A673 (cell line): ENCODE measurements at regions not wholly inside any gene's neighbourhood (a gene's known extent, or its start where the extent isn't known, plus 50 kb on each side); places are given as distances from the start of the nearest gene placed in this dataset.

Experiments
- BruUV-seq: library from RNA; stranded (reverse); fragments of 400-500 nt; replicated peaks from 2 replicates; lab custom pipeline; 2021; lab: Mats Ljungman, UMichigan
- CTCF ChIA-PET: fragments of 300-600 bp; sonication (Branson Sonifier 250); formaldehyde crosslinking; loops from one replicate; lab custom pipeline; 2022; ENCODE audit warnings: antibody characterized with exemption; lab: Charles Lee
- POLR2A ChIA-PET: fragments of 300-600 bp; sonication (Branson Sonifier 250); formaldehyde crosslinking; loops from one replicate; lab custom pipeline; 2022; ENCODE audit warnings: antibody characterized with exemption; ENCODE audit not compliant: low non-redundant PET; lab: Charles Lee
- DNase-seq: peaks from one replicate; pipeline ENCODE4 v3.0.0-alpha.2; 2015; ENCODE audit warnings: low spot score
- H3K27ac ChIP-seq: fragments of 200-600 bp; sonication (generic); 2 replicates; pipeline ENCODE4 v1.5.1; 2016; ENCODE audit warnings: mixed run types, low read depth, mild to moderate bottlenecking, mixed read lengths, antibody characterized with exemption, low read length; ENCODE audit not compliant: poor library complexity, severe bottlenecking
- H3K27me3 ChIP-seq: fragments of 200-600 bp; sonication (generic); replicated peaks from 2 replicates; pipeline ENCODE4 v1.6.1; 2017; ENCODE audit warnings: mixed run types, low read depth, mild to moderate bottlenecking, mixed read lengths, antibody characterized with exemption, low read length; ENCODE audit not compliant: insufficient read depth, poor library complexity
- H3K36me3 ChIP-seq: fragments of 200-600 bp; sonication (generic); 2 replicates; pipeline ENCODE4 v1.6.1; 2016; ENCODE audit warnings: mixed run types, mild to moderate bottlenecking, mixed read lengths, antibody characterized with exemption, low read length; ENCODE audit not compliant: insufficient read depth, poor library complexity, severe bottlenecking
- H3K4me1 ChIP-seq: fragments of 200-600 bp; sonication (generic); 2 replicates; pipeline ENCODE4 v1.6.1; 2017; ENCODE audit warnings: mixed run types, mild to moderate bottlenecking, mixed read lengths, antibody characterized with exemption, low read length; ENCODE audit not compliant: insufficient read depth, poor library complexity, severe bottlenecking
- H3K4me3 ChIP-seq: fragments of 200-600 bp; sonication (generic); 2 replicates; pipeline ENCODE4 v1.5.1; 2016; ENCODE audit warnings: low read depth, mixed run types, mild to moderate bottlenecking, mixed read lengths, low read length; ENCODE audit not compliant: poor library complexity, severe bottlenecking
- H3K9me3 ChIP-seq: fragments of 200-600 bp; sonication (generic); 2 replicates; pipeline ENCODE4 v1.6.1; 2016; ENCODE audit warnings: mixed run types, low read depth, mild to moderate bottlenecking, mixed read lengths, antibody characterized with exemption, low read length; ENCODE audit not compliant: poor library complexity, severe bottlenecking
- EZH2 ChIP-seq: fragments of 200-600 bp; sonication (generic); IDR thresholded peaks from 2 replicates; pipeline ENCODE4 v1.6.1; 2017; ENCODE audit warnings: borderline replicate concordance, low read depth, mild to moderate bottlenecking, mixed read lengths, antibody characterized with exemption, low read length; ENCODE audit not compliant: poor library complexity, severe bottlenecking
- intact Hi-C: fragments of 100-400 bp; cut with micrococcal nuclease; formaldehyde crosslinking; loops from one replicate; pipeline ENCODE4 v1.10.0; 2022; ENCODE audit not compliant: unreplicated experiment
- TF ChIP-seq, protein P1 (sequence below): fragments of 300-800, 200-600 bp; sonication (generic); conservative IDR thresholded peaks from 2 replicates; pipeline ENCODE4 v1.5.1; 2017; ENCODE audit warnings: low read depth, mild to moderate bottlenecking, antibody characterized with exemption, low read length, moderate library complexity, mixed read lengths

DNA sequence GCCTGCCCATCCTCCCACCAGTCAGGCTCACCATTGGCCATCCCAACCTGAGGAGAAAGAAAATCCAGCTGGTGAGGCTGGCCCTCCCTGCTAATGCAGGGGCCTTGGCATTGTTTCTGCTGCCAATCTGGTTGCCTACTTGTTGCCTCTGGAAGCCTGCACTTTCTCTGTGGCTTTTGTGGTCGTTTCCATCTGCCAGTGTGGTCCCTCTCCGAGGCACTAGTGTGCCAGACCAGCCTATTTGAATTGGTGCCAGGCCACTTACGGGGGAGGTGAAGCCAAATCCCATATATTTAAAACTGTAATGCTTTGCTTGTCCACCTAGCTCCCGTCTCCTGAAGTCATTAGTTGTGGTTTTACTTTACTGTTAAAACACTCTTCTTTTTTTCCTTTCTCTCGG lies 213.4 kb upstream of the ADAMTSL1 start:
- POLR2A ChIA-PET = no interaction called here
- Histone ChIP-seq H3K27me3 (no peaks in the 10 kb centered on the region), H3K9me3 (no peaks in the 10 kb centered on the region), H3K27ac (no peak overlapping the region), H3K4me3 (no peak overlapping the region), H3K4me1 (no peaks in the 10 kb centered on the region), H3K36me3 (no peaks in the 10 kb centered on the region)
- TF ChIP-seq, protein P1, sequence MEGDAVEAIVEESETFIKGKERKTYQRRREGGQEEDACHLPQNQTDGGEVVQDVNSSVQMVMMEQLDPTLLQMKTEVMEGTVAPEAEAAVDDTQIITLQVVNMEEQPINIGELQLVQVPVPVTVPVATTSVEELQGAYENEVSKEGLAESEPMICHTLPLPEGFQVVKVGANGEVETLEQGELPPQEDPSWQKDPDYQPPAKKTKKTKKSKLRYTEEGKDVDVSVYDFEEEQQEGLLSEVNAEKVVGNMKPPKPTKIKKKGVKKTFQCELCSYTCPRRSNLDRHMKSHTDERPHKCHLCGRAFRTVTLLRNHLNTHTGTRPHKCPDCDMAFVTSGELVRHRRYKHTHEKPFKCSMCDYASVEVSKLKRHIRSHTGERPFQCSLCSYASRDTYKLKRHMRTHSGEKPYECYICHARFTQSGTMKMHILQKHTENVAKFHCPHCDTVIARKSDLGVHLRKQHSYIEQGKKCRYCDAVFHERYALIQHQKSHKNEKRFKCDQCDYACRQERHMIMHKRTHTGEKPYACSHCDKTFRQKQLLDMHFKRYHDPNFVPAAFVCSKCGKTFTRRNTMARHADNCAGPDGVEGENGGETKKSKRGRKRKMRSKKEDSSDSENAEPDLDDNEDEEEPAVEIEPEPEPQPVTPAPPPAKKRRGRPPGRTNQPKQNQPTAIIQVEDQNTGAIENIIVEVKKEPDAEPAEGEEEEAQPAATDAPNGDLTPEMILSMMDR = no peak
- TF ChIP-seq EZH2 = no peak
- no peak for DNase-seq
- BruUV-seq = no TSS peak
- CTCF ChIA-PET = no interaction called here
- intact Hi-C loops = no loop called here

DNA sequence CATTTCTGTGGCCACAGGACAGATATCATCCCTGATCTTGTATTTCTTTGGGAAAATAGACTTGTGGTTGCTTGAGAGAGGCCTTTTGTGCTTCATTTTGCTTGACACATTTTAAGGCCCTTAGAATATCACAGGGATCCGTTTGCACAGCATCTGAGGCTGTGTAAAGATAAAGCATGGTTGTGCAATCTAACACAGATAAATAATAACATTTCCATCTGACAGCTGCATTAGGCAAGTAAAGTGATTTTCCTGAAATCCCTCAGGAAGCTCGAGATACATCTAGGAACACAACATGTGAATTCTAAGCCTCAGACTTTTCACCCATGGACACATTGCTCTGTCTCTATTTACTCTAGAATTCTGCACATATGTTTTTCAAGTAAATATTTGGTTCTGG lies 212.8 kb upstream of the ADAMTSL1 start:
- H3K4me3 ChIP-seq = no peak overlapping the region
- H3K36me3 ChIP-seq = no peaks in the 10 kb centered on the region
- no peak overlapping the region for H3K27ac ChIP-seq
- TF ChIP-seq EZH2 = no peak
- H3K27me3 ChIP-seq = no peaks in the 10 kb centered on the region
- no peaks in the 10 kb centered on the region for H3K9me3 ChIP-seq
- POLR2A ChIA-PET = no interaction called here
- BruUV-seq = no TSS peak
- no peaks in the 10 kb centered on the region for H3K4me1 ChIP-seq
- CTCF ChIA-PET = no interaction called here
- DNase-seq = no peak
- intact Hi-C loops = no loop called here

DNA sequence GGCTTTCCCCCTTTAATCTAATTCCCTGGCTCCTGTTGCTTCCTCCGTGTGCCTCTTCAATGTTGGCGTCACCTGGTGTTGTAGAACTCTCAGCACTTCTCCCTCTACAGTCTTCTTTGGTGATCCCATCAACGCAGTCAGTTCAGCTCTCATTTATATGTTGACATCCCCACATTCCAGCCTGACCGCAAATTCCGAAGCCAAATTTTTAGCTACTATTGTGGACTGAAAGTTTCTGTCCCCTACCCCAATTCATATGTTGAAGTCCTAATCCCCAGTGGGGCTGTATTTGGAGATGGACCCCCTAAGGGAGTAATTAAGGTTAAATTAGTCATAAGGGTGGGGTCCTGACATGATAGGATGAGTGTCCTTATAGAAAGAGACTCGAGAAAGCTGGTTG lies 210.6 kb upstream of the ADAMTSL1 start:
- Histone ChIP-seq H3K4me1 (no peaks in the 10 kb centered on the region), H3K27ac (no peak overlapping the region), H3K4me3 (no peak overlapping the region), H3K9me3 (no peaks in the 10 kb centered on the region), H3K36me3 (no peaks in the 10 kb centered on the region), H3K27me3 (no peaks in the 10 kb centered on the region)
- BruUV-seq = no TSS peak
- intact Hi-C loops = no loop called here
- no peak for DNase-seq
- TF ChIP-seq, protein P1 = no peak
- TF ChIP-seq EZH2 = no peak
- CTCF ChIA-PET = no interaction called here
- POLR2A ChIA-PET = no interaction called here

DNA sequence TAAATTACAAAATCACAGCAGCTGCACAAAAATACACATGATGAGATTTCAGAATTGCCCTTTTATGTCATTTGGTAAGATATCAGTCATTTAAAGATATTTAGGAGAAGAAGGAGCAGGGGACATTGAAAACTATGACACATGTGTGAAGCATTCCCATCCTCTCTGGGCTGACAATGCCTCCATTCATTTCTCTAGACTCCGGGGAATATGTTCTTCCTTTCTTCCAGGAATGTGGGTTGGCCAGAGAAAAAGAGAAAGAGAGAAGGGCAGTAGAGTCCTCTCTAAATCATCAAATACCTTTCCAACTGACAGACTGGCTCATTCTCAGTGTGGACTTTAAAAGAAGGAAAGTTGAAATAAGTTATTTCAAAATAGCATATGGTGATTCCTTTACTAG lies 205.6 kb upstream of the ADAMTSL1 start:
- TF ChIP-seq, protein P1 = no peak
- no peak for TF ChIP-seq EZH2
- BruUV-seq = no TSS peak
- Histone ChIP-seq H3K4me3 (no peak overlapping the region), H3K27me3 (no peaks in the 10 kb centered on the region), H3K4me1 (no peaks in the 10 kb centered on the region), H3K27ac (no peak overlapping the region), H3K9me3 (no peaks in the 10 kb centered on the region), H3K36me3 (no peaks in the 10 kb centered on the region)
- DNase-seq = no peak
- intact Hi-C loops = no loop called here
- POLR2A ChIA-PET = no interaction called here
- CTCF ChIA-PET = no interaction called here
